ENCODE measurements at regions not wholly inside any gene's neighbourhood (a gene's known extent, or its start where the extent isn't known, plus 50 kb on each side); places are given as distances from the start of the nearest gene placed in this dataset.

GRCh38 chr4:110778521-110778920 lies 155.6 kb upstream of the PITX2 start:
- in situ Hi-C loops (cut with MboI; ENCODE audit: low sequenced_read_pairs in 4 of 4) (no loop called here), intact Hi-C loops (cut with DNase I; ENCODE audit: low total_unique reads) (no loop called here)
- no peaks in the 10 kb centered on the region for H3K9me3 ChIP-seq
- H3K4me1 ChIP-seq: no peaks in the 10 kb centered on the region
- H3K27me3 ChIP-seq: no peaks in the 10 kb centered on the region
- TF ChIP-seq CTCF (IDR thresholded peaks at IDR 0.05 in 4 of 5, conservative IDR thresholded peaks at IDR 0.05 in 1 of 5) (no peak), POLR2A (IDR thresholded peaks at IDR 0.05) (no peak)
- no peak overlapping the region for H3K4me3 ChIP-seq
- DNase-seq (no peak), ATAC-seq (no peak)
- H3K36me3 ChIP-seq: no peaks in the 10 kb centered on the region
- H3K27ac ChIP-seq: no peak overlapping the region

- ATAC-seq: no peak
These were observed 157.7 kb upstream of the PITX2 start for GRCh38 chr4:110780538-110780937.

DNA sequence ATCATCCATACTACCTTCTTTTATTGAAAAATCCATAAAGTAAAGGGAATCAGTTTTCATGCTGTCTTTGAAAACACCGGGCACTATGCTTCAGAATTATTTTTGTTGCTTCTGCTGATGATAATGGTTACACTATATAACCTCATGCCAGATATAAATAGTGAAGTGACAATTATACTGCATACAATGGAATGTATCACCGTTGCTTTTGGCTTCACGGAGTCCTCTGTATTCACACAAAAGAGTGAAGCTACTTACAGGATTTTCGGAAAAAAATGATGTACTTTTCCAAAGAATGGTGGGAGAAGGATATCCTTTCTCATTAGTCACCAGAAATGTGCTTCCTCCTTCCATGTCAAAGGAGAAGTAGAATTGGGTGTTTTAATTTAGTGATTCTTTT lies 159.1 kb upstream of the PITX2 start:
- H3K27me3 ChIP-seq: no peaks in the 10 kb centered on the region
- no peak for ATAC-seq
- in situ Hi-C loops (cut with MboI; ENCODE audit: low sequenced_read_pairs in 4 of 4) (no loop called here), intact Hi-C loops (cut with DNase I; ENCODE audit: low total_unique reads) (no loop called here)
- DNase-seq: no peak
- no peaks in the 10 kb centered on the region for H3K9me3 ChIP-seq
- H3K4me3 ChIP-seq: no peak overlapping the region
- no peak for TF ChIP-seq POLR2A (IDR thresholded peaks at IDR 0.05)
- TF ChIP-seq CTCF (IDR thresholded peaks at IDR 0.05 in 4 of 5, conservative IDR thresholded peaks at IDR 0.05 in 1 of 5): no peak
- no peak overlapping the region for H3K27ac ChIP-seq
- no peaks in the 10 kb centered on the region for H3K36me3 ChIP-seq
- H3K4me1 ChIP-seq: no peaks in the 10 kb centered on the region

More at GRCh38 chr4:110780538-110780937, 157.7 kb upstream of the PITX2 start:
- H3K27me3 ChIP-seq: no peaks in the 10 kb centered on the region
- H3K4me3 ChIP-seq: no peak overlapping the region
- H3K27ac ChIP-seq: no peak overlapping the region
- DNase-seq: no peak
- intact Hi-C loops (cut with DNase I; ENCODE audit: low total_unique reads): no loop called here
- H3K4me1 ChIP-seq: no peaks in the 10 kb centered on the region
- in situ Hi-C loops (cut with MboI; ENCODE audit: low sequenced_read_pairs in 4 of 4): no loop called here
- H3K9me3 ChIP-seq: no peaks in the 10 kb centered on the region
- TF ChIP-seq CTCF (IDR thresholded peaks at IDR 0.05 in 4 of 5, conservative IDR thresholded peaks at IDR 0.05 in 1 of 5) (no peak), POLR2A (IDR thresholded peaks at IDR 0.05) (no peak)
- no peaks in the 10 kb centered on the region for H3K36me3 ChIP-seq

GRCh38 chr4:110787109-110787508 lies 164.2 kb upstream of the PITX2 start:
- no peaks in the 10 kb centered on the region for H3K36me3 ChIP-seq
- no peak overlapping the region for H3K27ac ChIP-seq
- H3K9me3 ChIP-seq: no peaks in the 10 kb centered on the region
- in situ Hi-C loops (cut with MboI; ENCODE audit: low sequenced_read_pairs in 4 of 4): no loop called here
- intact Hi-C loops (cut with DNase I; ENCODE audit: low total_unique reads): no loop called here
- H3K27me3 ChIP-seq: no peaks in the 10 kb centered on the region
- no peak for ATAC-seq
- no peak overlapping the region for H3K4me3 ChIP-seq
- no peaks in the 10 kb centered on the region for H3K4me1 ChIP-seq
- DNase-seq: no peak
- TF ChIP-seq CTCF (IDR thresholded peaks at IDR 0.05 in 4 of 5, conservative IDR thresholded peaks at IDR 0.05 in 1 of 5) (no peak), POLR2A (IDR thresholded peaks at IDR 0.05) (no peak)

DNA sequence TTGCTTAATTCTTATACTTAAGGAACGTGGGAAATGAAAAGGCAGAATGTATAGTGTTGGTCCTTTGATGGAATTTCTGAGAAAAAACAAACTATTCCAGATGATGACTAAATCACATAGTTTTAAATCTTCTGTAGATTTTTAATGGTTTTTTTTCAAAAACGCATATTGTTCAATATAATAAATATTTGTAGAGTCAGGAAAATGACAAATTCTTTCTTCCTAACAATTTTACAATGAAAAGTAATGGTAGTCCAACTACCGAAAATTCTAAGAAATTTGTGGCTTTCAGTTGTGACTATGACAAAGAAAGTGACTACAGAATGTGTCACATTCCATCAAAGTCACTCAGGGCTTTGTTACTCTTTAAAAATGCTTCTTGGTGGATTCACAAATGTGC lies 164.8 kb upstream of the PITX2 start:
- no peak for ATAC-seq
- in situ Hi-C loops (cut with MboI; ENCODE audit: low sequenced_read_pairs in 4 of 4) (no loop called here), intact Hi-C loops (cut with DNase I; ENCODE audit: low total_unique reads) (no loop called here)
- Histone ChIP-seq H3K27me3 (no peaks in the 10 kb centered on the region), H3K4me1 (no peaks in the 10 kb centered on the region), H3K9me3 (no peaks in the 10 kb centered on the region), H3K27ac (no peak overlapping the region), H3K36me3 (no peaks in the 10 kb centered on the region), H3K4me3 (no peak overlapping the region)
- TF ChIP-seq POLR2A (IDR thresholded peaks at IDR 0.05) (no peak), CTCF (IDR thresholded peaks at IDR 0.05 in 4 of 5, conservative IDR thresholded peaks at IDR 0.05 in 1 of 5) (no peak)
- no peak for DNase-seq
